HCT116 (cell line): ENCODE measurements at regions not wholly inside any gene's neighbourhood (a gene's known extent, or its start where the extent isn't known, plus 50 kb on each side); places are given as distances from the start of the nearest gene placed in this dataset.

Source experiments
- ATAC-seq: fragments of 200-7000 bp; cut with Tn5 transposase; 2 replicates; pipeline ENCODE4 v1.9.1; 2020; ENCODE audit warnings: mild to moderate bottlenecking, moderate library complexity
- BruUV-seq: library from RNA; stranded (reverse); fragments of 400-500 nt; replicated peaks from 2 replicates; lab custom pipeline; 2021; lab: Mats Ljungman, UMichigan
- CTCF ChIA-PET: fragments of 300-600 bp; sonication (Branson Sonifier 250); formaldehyde crosslinking; loops from one replicate; lab custom pipeline; 2021; ENCODE audit warnings: antibody characterized with exemption; lab: Charles Lee
- POLR2A ChIA-PET: fragments of 300-600, 350-600 bp; sonication (Branson Sonifier 250); formaldehyde crosslinking; loops from one replicate; lab custom pipeline; 2021; ENCODE audit warnings: antibody characterized with exemption; lab: Charles Lee
- RAD21 ChIA-PET, 2 experiments: fragments of 300-600 bp; sonication (Branson Sonifier 250); formaldehyde crosslinking; loops; one replicate each; lab custom pipeline; 2023; ENCODE audit warnings: low total read pairs in 2 of 2; ENCODE audit not compliant: uncharacterized antibody in 2 of 2, unreplicated experiment in 2 of 2, low non-redundant PET in 1 of 2; lab: Charles Lee
- DNase-seq: peaks from one replicate; pipeline ENCODE4 v3.0.0-alpha.2; 2010; ENCODE audit warnings: low read depth, low spot score
- H2AFZ ChIP-seq: fragments of 200-600 bp; shearing (Covaris generic), sonication (generic); 2 replicates; pipeline ENCODE4 v1.6.1; 2017; ENCODE audit warnings: low read depth, mixed run types, mixed read lengths, antibody characterized with exemption, low read length; ENCODE audit not compliant: poor library complexity, severe bottlenecking
- H3K27ac ChIP-seq: 2 replicates; pipeline ENCODE4 v1.5.1; 2012; ENCODE audit warnings: low read depth, low read length
- H3K27me3 ChIP-seq: fragments of 200-600 bp; sonication (generic); 2 replicates; pipeline ENCODE4 v1.6.1; 2016; ENCODE audit warnings: mixed run types, low read length, mixed read lengths; ENCODE audit not compliant: insufficient read depth
- H3K36me3 ChIP-seq, 2 experiments: fragments of 200-500 bp in 1 of 2; fragments of 200-600 bp in 1 of 2; sonication (Bioruptor generic) in 1 of 2; sonication (generic) in 1 of 2; 2 replicates each; pipeline versions ENCODE4 v1.5.1 to v1.6.1; 2014 to 2016; ENCODE audit warnings: low read length in 2 of 2, inconsistent platforms in 1 of 2, mixed read lengths in 1 of 2, mixed run types in 1 of 2; ENCODE audit not compliant: insufficient read depth in 2 of 2, control insufficient read depth in 1 of 2
- H3K4me1 ChIP-seq, 2 experiments: fragments of 200-600 bp in 1 of 2; sonication (generic) in 1 of 2; 2 replicates each; pipeline versions ENCODE4 v1.5.1 to v1.6.1; 2012 to 2017; ENCODE audit warnings: low read length in 2 of 2, inconsistent platforms in 1 of 2, mild to moderate bottlenecking in 1 of 2, mixed read lengths in 1 of 2, mixed run types in 1 of 2, moderate library complexity in 1 of 2; ENCODE audit not compliant: insufficient read depth in 2 of 2, control insufficient read depth in 1 of 2
- H3K4me2 ChIP-seq: fragments of 200-600 bp; sonication (generic); 2 replicates; pipeline ENCODE4 v1.6.1; 2017; ENCODE audit warnings: mixed run types, low read length, mixed read lengths
- H3K4me3 ChIP-seq, 2 experiments: fragments of 200-600 bp in 1 of 2; sonication (generic) in 1 of 2; replicated peaks in 1 of 2; 2 replicates each; pipeline ENCODE4 v1.5.1; 2011 to 2016; ENCODE audit warnings: low read length in 2 of 2, control low read depth in 1 of 2, low read depth in 1 of 2, mild to moderate bottlenecking in 1 of 2, mixed read lengths in 1 of 2, mixed run types in 1 of 2
- H3K79me2 ChIP-seq: fragments of 200-600 bp; sonication (generic); 2 replicates; pipeline ENCODE4 v1.6.1; 2017; ENCODE audit warnings: mild to moderate bottlenecking, mixed run types, low read length, moderate library complexity, mixed read lengths; ENCODE audit not compliant: insufficient read depth
- H3K9ac ChIP-seq: fragments of 200-600 bp; sonication (generic); 2 replicates; pipeline ENCODE4 v1.6.1; 2016; ENCODE audit warnings: low read length, mixed read lengths
- H3K9me2 ChIP-seq: fragments of 200-600 bp; sonication (generic), shearing (Covaris generic); 2 replicates; pipeline ENCODE4 v1.6.1; 2017; ENCODE audit warnings: mixed run types, mild to moderate bottlenecking, moderate library complexity; ENCODE audit not compliant: insufficient read depth
- H3K9me3 ChIP-seq, 2 experiments: fragments of 200-500 bp in 1 of 2; fragments of 200-600 bp in 1 of 2; sonication (Bioruptor generic) in 1 of 2; sonication (generic) in 1 of 2; 2 replicates each; pipeline ENCODE4 v1.6.1; 2014 to 2017; ENCODE audit warnings: low read length in 2 of 2, mixed read lengths in 2 of 2, inconsistent platforms in 1 of 2, low read depth in 1 of 2, mild to moderate bottlenecking in 1 of 2, mixed run types in 1 of 2, moderate library complexity in 1 of 2; ENCODE audit not compliant: control insufficient read depth in 1 of 2, insufficient read depth in 1 of 2
- H4K20me1 ChIP-seq: fragments of 200-600 bp; sonication (generic), shearing (Covaris generic); 2 replicates; pipeline ENCODE4 v1.6.1; 2017; ENCODE audit warnings: mixed run types, mild to moderate bottlenecking, moderate library complexity; ENCODE audit not compliant: insufficient read depth
- ATF3 ChIP-seq: IDR thresholded peaks from 2 replicates; pipeline ENCODE4 v1.6.1; 2012
- CBX3 ChIP-seq: IDR thresholded peaks from 2 replicates; pipeline ENCODE4 v1.6.1; 2012; ENCODE audit warnings: low read depth
- CEBPB ChIP-seq: IDR thresholded peaks from 2 replicates; pipeline ENCODE4 v1.6.1; 2012; ENCODE audit warnings: low read depth
- EGR1 ChIP-seq: IDR thresholded peaks from 2 replicates; pipeline ENCODE4 v1.6.1; 2012; ENCODE audit warnings: low read depth
- EZH2phosphoT487 ChIP-seq: fragments of 200-600 bp; IDR thresholded peaks from 2 replicates; pipeline ENCODE4 v1.6.1; 2018; ENCODE audit warnings: antibody characterized with exemption, borderline replicate concordance
- FOSL1 ChIP-seq: IDR thresholded peaks from 2 replicates; pipeline ENCODE4 v1.6.1; 2012; ENCODE audit warnings: low read depth
- MAX ChIP-seq: IDR thresholded peaks from 2 replicates; pipeline ENCODE4 v1.6.1; 2012
- POLR2A ChIP-seq: IDR thresholded peaks from 2 replicates; pipeline ENCODE4 v1.7.0; 2011; ENCODE audit warnings: borderline replicate concordance; ENCODE audit not compliant: insufficient read depth, insufficient read length; ENCODE audit errors: extremely low read depth
- POLR2AphosphoS5 ChIP-seq: IDR thresholded peaks from 2 replicates; pipeline ENCODE4 v1.6.1; 2011; ENCODE audit warnings: mild to moderate bottlenecking, low read depth, low read length, moderate library complexity
- RAD21 ChIP-seq: IDR thresholded peaks from 2 replicates; pipeline ENCODE4 v1.6.1; 2012; ENCODE audit warnings: low read depth, mild to moderate bottlenecking
- REST ChIP-seq: IDR thresholded peaks from 2 replicates; pipeline ENCODE4 v1.6.1; 2012; ENCODE audit warnings: low read depth
- SIN3A ChIP-seq: IDR thresholded peaks from 2 replicates; pipeline ENCODE4 v1.6.1; 2012; ENCODE audit warnings: low read depth
- TCF7L2 ChIP-seq: IDR thresholded peaks from 2 replicates; pipeline ENCODE4 v1.7.0; 2011; ENCODE audit warnings: borderline replicate concordance, inconsistent platforms; ENCODE audit not compliant: insufficient read depth, insufficient read length; ENCODE audit errors: extremely low read depth
- ZBTB33 ChIP-seq: IDR thresholded peaks from 2 replicates; pipeline ENCODE4 v1.6.1; 2011; ENCODE audit warnings: mild to moderate bottlenecking, low read length, moderate library complexity; ENCODE audit not compliant: insufficient replicate concordance; ENCODE audit errors: extremely low read depth
- ZNF274 ChIP-seq: fragments of 200-500 bp; sonication (Bioruptor generic); IDR thresholded peaks from 2 replicates; pipeline ENCODE4 v1.6.1; 2014; ENCODE audit warnings: mild to moderate bottlenecking, low read depth, low read length, inconsistent platforms
- intact Hi-C: fragments of 100-400 bp; cut with micrococcal nuclease; formaldehyde crosslinking; loops from 2 replicates; pipeline ENCODE4 v1.10.0; 2022

- Histone ChIP-seq H3K27me3 (no peaks in the 10 kb centered on the region), H3K27ac (no peak overlapping the region), H4K20me1 (no peaks in the 10 kb centered on the region), H3K9me2 (no peaks in the 10 kb centered on the region), H2AFZ (no peak overlapping the region), H3K4me3 (no peak overlapping the region), H3K36me3 (no peaks in the 10 kb centered on the region), H3K9me3 (peaks cover 17% of the 10 kb centered on the region in 2 experiments; a peak in 3 of 4 replicates), H3K4me1 (no peaks in the 10 kb centered on the region), H3K4me2 (no peak overlapping the region), H3K79me2 (no peaks in the 10 kb centered on the region), H3K9ac (no peak overlapping the region)
- ChIA-PET POLR2A (no interaction called here), RAD21 (no interaction called here), CTCF (no interaction called here)
- no peak for ATAC-seq
- no peak for TF ChIP-seq ZBTB33
- no peak for TF ChIP-seq CEBPB
- no peak for TF ChIP-seq ZNF274
- no peak for TF ChIP-seq FOSL1
- TF ChIP-seq ATF3 = no peak
- TF ChIP-seq EZH2phosphoT487 = no peak
- intact Hi-C loops = no loop called here
- DNase-seq = no peak
- no TSS peak for BruUV-seq
Observed at GRCh38 chr5:165397516-165397915, 1892.1 kb downstream of the MAT2B start.

GRCh38 chr5:165400086-165400485 lies 1894.7 kb downstream of the MAT2B start:
- RAD21 ChIA-PET = no interaction called here
- BruUV-seq = no TSS peak
- TF ChIP-seq EGR1 = no peak
- no peak for TF ChIP-seq CBX3
- no peak for TF ChIP-seq POLR2A
- TF ChIP-seq RAD21 = no peak
- TF ChIP-seq SIN3A = no peak
- no peak for TF ChIP-seq MAX
- TF ChIP-seq REST = no peak
- TF ChIP-seq ATF3 = no peak
- no peak for TF ChIP-seq TCF7L2
- TF ChIP-seq POLR2AphosphoS5 = no peak

More at GRCh38 chr5:165400086-165400485, 1894.7 kb downstream of the MAT2B start:
- Histone ChIP-seq H3K9ac (no peak overlapping the region), H3K79me2 (no peaks in the 10 kb centered on the region), H3K27me3 (no peaks in the 10 kb centered on the region), H2AFZ (no peak overlapping the region), H3K4me2 (no peak overlapping the region), H3K4me1 (no peaks in the 10 kb centered on the region), H3K9me2 (no peaks in the 10 kb centered on the region), H3K27ac (no peak overlapping the region), H3K9me3 (peaks cover 11 to 13% of the 10 kb centered on the region in 2 experiments; a peak in 3 of 4 replicates), H3K4me3 (no peak overlapping the region), H3K36me3 (no peaks in the 10 kb centered on the region), H4K20me1 (no peaks in the 10 kb centered on the region)
- no peak for DNase-seq
- CTCF ChIA-PET = no interaction called here
- POLR2A ChIA-PET = no interaction called here
- no peak for ATAC-seq
- intact Hi-C loops = no loop called here
